Keratinocyte (primary cell): ENCODE measurements at regions not wholly inside any gene's neighbourhood (a gene's known extent, or its start where the extent isn't known, plus 50 kb on each side); places are given as distances from the start of the nearest gene placed in this dataset.

Experiments used
- DNase-seq: peaks from one replicate; pipeline ENCODE4 v3.0.0-alpha.2; 2011; ENCODE audit warnings: low read depth, missing footprints, low spot score
- FAIRE-seq: peaks from 2 replicates; lab custom pipeline; 2011; peaks lifted over from hg19 to GRCh38; lab: Jason Lieb, UNC
- H2AFZ ChIP-seq: 2 replicates; pipeline ENCODE4 v1.6.0; 2012; ENCODE audit warnings: low read length, control low read depth, inconsistent platforms; ENCODE audit not compliant: control insufficient read depth
- H3K27ac ChIP-seq: 2 replicates; pipeline ENCODE4 v1.5.1; 2011; ENCODE audit warnings: low read length; ENCODE audit not compliant: control insufficient read depth, insufficient read depth
- H3K27me3 ChIP-seq: 3 replicates; pipeline ENCODE4 v1.6.0; 2011; ENCODE audit warnings: low read length; ENCODE audit not compliant: control insufficient read depth, insufficient read depth; ENCODE audit errors: extremely low read depth
- H3K36me3 ChIP-seq, 2 experiments: 2 replicates in 1 of 2; 3 replicates in 1 of 2; pipeline ENCODE4 v1.5.1; 2011; ENCODE audit warnings: low read length in 2 of 2, mild to moderate bottlenecking in 1 of 2; ENCODE audit not compliant: control insufficient read depth in 2 of 2, insufficient read depth in 2 of 2; ENCODE audit errors: extremely low read depth in 1 of 2
- H3K4me1 ChIP-seq: 3 replicates; pipeline ENCODE4 v1.5.1; 2011; ENCODE audit warnings: low read length; ENCODE audit not compliant: control insufficient read depth, insufficient read depth; ENCODE audit errors: extremely low read depth
- H3K4me2 ChIP-seq: 3 replicates; pipeline ENCODE4 v1.6.0; 2011; ENCODE audit warnings: low read depth, low read length; ENCODE audit not compliant: control insufficient read depth, insufficient read depth; ENCODE audit errors: extremely low read depth
- H3K4me3 ChIP-seq, 3 experiments: fragments of 200-600 bp in 1 of 3; sonication (generic) in 1 of 3; 2 replicates in 2 of 3; 3 replicates in 1 of 3; pipeline ENCODE4 v1.5.1; 2011 to 2016; ENCODE audit warnings: low read length in 3 of 3, mild to moderate bottlenecking in 3 of 3, control low read depth in 2 of 3, inconsistent platforms in 1 of 3, low read depth in 1 of 3, mixed read lengths in 1 of 3, mixed run types in 1 of 3, moderate library complexity in 1 of 3; ENCODE audit not compliant: control insufficient read depth in 2 of 3, insufficient read depth in 2 of 3; ENCODE audit errors: extremely low read depth in 1 of 3
- H3K79me2 ChIP-seq: 2 replicates; pipeline ENCODE4 v1.6.0; 2012; ENCODE audit warnings: low read length; ENCODE audit not compliant: control insufficient read depth, insufficient read depth
- H3K9ac ChIP-seq: 3 replicates; pipeline ENCODE4 v1.6.0; 2011; ENCODE audit warnings: low read length; ENCODE audit not compliant: control insufficient read depth, insufficient read depth; ENCODE audit errors: extremely low read depth
- H3K9me1 ChIP-seq: 3 replicates; pipeline ENCODE4 v1.6.0; 2011; ENCODE audit warnings: low read length; ENCODE audit not compliant: control insufficient read depth, insufficient read depth; ENCODE audit errors: extremely low read depth
- H3K9me3 ChIP-seq: 2 replicates; pipeline ENCODE4 v1.5.1; 2012; ENCODE audit warnings: low read depth, low read length; ENCODE audit not compliant: control insufficient read depth
- H4K20me1 ChIP-seq: 3 replicates; pipeline ENCODE4 v1.6.0; 2011; ENCODE audit warnings: low read length; ENCODE audit not compliant: control insufficient read depth, insufficient read depth; ENCODE audit errors: extremely low read depth
- CTCF ChIP-seq, 3 experiments: IDR thresholded peaks in 1 of 3; conservative IDR thresholded peaks in 1 of 3; optimal IDR thresholded peaks in 1 of 3; 2 replicates in 2 of 3; 3 replicates in 1 of 3; pipeline versions ENCODE3 to v1.5.1; 2011; ENCODE audit warnings: low read length in 3 of 3, mild to moderate bottlenecking in 3 of 3, moderate library complexity in 2 of 3, control low read depth in 1 of 3, inconsistent platforms in 1 of 3; ENCODE audit not compliant: insufficient read depth in 2 of 3; ENCODE audit errors: extremely low read depth in 1 of 3
- EZH2 ChIP-seq: IDR thresholded peaks from one replicate; pipeline ENCODE4 v1.6.1; 2012; ENCODE audit warnings: inconsistent platforms, mild to moderate bottlenecking, low read length, moderate library complexity
- dilution Hi-C: fragments of 300-500 bp; cut with MboI; formaldehyde crosslinking; loops from one replicate; pipeline ENCODE4 v1.7.0; 2020; ENCODE audit warnings: low sequenced_read_pairs; ENCODE audit not compliant: extremely low pct_ligation_motif_present

DNA sequence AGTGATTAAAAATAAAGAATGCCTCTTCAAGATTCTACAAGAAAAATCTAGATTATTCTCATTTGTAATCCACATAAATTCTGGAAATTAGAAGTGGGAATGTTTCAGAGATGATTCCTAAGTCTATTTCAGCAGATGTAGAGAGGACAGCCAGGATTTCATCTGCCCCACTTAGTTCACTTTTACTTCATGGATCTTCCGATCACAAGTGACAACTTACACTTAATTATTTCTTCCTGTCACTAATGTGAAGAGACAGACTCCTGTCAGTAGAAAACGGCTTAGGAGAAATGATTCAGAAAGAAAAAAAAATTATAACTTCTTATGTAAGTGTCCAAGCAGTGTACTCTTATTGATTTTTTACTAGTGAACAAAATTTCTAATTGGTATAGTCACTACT is 368.2 kb upstream of the SMIM30 start:
- Histone ChIP-seq H3K36me3 (no peaks in the 10 kb centered on the region), H3K9ac (no peak overlapping the region), H3K4me1 (no peaks in the 10 kb centered on the region), H2AFZ (no peak overlapping the region), H4K20me1 (no peaks in the 10 kb centered on the region), H3K9me1 (no peaks in the 10 kb centered on the region), H3K4me3 (no peak overlapping the region), H3K27me3 (no peaks in the 10 kb centered on the region), H3K4me2 (no peak overlapping the region), H3K79me2 (no peaks in the 10 kb centered on the region), H3K9me3 (no peaks in the 10 kb centered on the region), H3K27ac (no peak overlapping the region)
- DNase-seq (no peak), FAIRE-seq (no peak)
- TF ChIP-seq EZH2 (no peak), CTCF (optimal IDR thresholded peaks at IDR 0.05 in 1 of 3, IDR thresholded peaks at IDR 0.05 in 1 of 3, conservative IDR thresholded peaks at IDR 0.05 in 1 of 3; ENCODE audit: extremely low read depth in 1 of 3, insufficient read depth in 2 of 3, low read length in 3 of 3) (no peak)
- dilution Hi-C loops: no loop called here

- no peak overlapping the region for H3K27ac ChIP-seq
- no peaks in the 10 kb centered on the region for H4K20me1 ChIP-seq
- FAIRE-seq (no peak), DNase-seq (no peak)
- H3K4me3 ChIP-seq: no peak overlapping the region
- no peak overlapping the region for H3K4me2 ChIP-seq
- dilution Hi-C loops: no loop called here
- no peak overlapping the region for H2AFZ ChIP-seq
- H3K9me3 ChIP-seq: no peaks in the 10 kb centered on the region
- H3K36me3 ChIP-seq: no peaks in the 10 kb centered on the region
- TF ChIP-seq CTCF (optimal IDR thresholded peaks at IDR 0.05 in 1 of 3, IDR thresholded peaks at IDR 0.05 in 1 of 3, conservative IDR thresholded peaks at IDR 0.05 in 1 of 3; ENCODE audit: extremely low read depth in 1 of 3, insufficient read depth in 2 of 3, low read length in 3 of 3) (no peak), EZH2 (no peak)
- no peaks in the 10 kb centered on the region for H3K9me1 ChIP-seq
- no peaks in the 10 kb centered on the region for H3K27me3 ChIP-seq
- H3K79me2 ChIP-seq: no peaks in the 10 kb centered on the region
- H3K4me1 ChIP-seq: no peaks in the 10 kb centered on the region
- H3K9ac ChIP-seq: no peak overlapping the region
These were observed 365.3 kb upstream of the SMIM30 start for GRCh38 chr7:113483657-113484056.
